ENCODE measurements at regions not wholly inside any gene's neighbourhood (a gene's known extent, or its start where the extent isn't known, plus 50 kb on each side); places are given as distances from the start of the nearest gene placed in this dataset.

GRCh38 chr2:15860760-15861159 is 79.6 kb upstream of the MYCN start:
- no peaks in the 10 kb centered on the region for H3K9me3 ChIP-seq (ENCODE audit: control insufficient read depth in 2 of 2, insufficient read depth in 1 of 2, low read depth in 1 of 2, low read length in 1 of 2)
- no peaks in the 10 kb centered on the region for H3K4me1 ChIP-seq (ENCODE audit: control insufficient read depth in 3 of 3, insufficient read depth in 2 of 3, low read depth in 1 of 3, low read length in 2 of 3)
- H3K27ac ChIP-seq (ENCODE audit: low read depth in 1 of 3, low read length in 2 of 3), result no peak overlapping the region
- H3K4me3 ChIP-seq (ENCODE audit: low read depth in 1 of 3, low read length in 3 of 3), result no peak overlapping the region
- FAIRE-seq, result no peak
- H3K27me3 ChIP-seq (ENCODE audit: control insufficient read depth in 3 of 3, insufficient read depth in 3 of 3, low read length in 3 of 3), result no peaks in the 10 kb centered on the region
- no peak for DNase-seq
- no peaks in the 10 kb centered on the region for H3K36me3 ChIP-seq (ENCODE audit: control insufficient read depth in 3 of 3, insufficient read depth in 2 of 3, low read depth in 1 of 3, low read length in 3 of 3)
- 45 to 72% (median 50%) methylated on average over 1 of the region's 1 CpG for WGBS, 3 donors

- 72 to 75% (median 72%) methylated on average over 6 of the region's 6 CpGs for WGBS, 3 donors
- DNase-seq (no peak), FAIRE-seq (no peak)
- H3K27me3 ChIP-seq (ENCODE audit: control insufficient read depth in 3 of 3, insufficient read depth in 3 of 3, low read length in 3 of 3), result no peaks in the 10 kb centered on the region
- peak overlapping the region in 1 of 3 donors; percentile 42 for H3K27ac ChIP-seq (ENCODE audit: low read depth in 1 of 3, low read length in 2 of 3)
- H3K4me3 ChIP-seq (ENCODE audit: low read depth in 1 of 3, low read length in 3 of 3), result no peak overlapping the region
- no peaks in the 10 kb centered on the region for H3K4me1 ChIP-seq (ENCODE audit: control insufficient read depth in 3 of 3, insufficient read depth in 2 of 3, low read depth in 1 of 3, low read length in 2 of 3)
- H3K9me3 ChIP-seq (ENCODE audit: control insufficient read depth in 2 of 2, insufficient read depth in 1 of 2, low read depth in 1 of 2, low read length in 1 of 2), result no peaks in the 10 kb centered on the region
- H3K36me3 ChIP-seq (ENCODE audit: control insufficient read depth in 3 of 3, insufficient read depth in 2 of 3, low read depth in 1 of 3, low read length in 3 of 3), result no peaks in the 10 kb centered on the region
Measured at GRCh38 chr2:15861172-15861822, 79.1 kb upstream of the MYCN start.

- 13 to 60% (median 31%) methylated on average over 1 of the region's 1 CpG for WGBS, 3 donors
- FAIRE-seq, result no peak
Measured at GRCh38 chr2:15861898-15862297, 78.5 kb upstream of the MYCN start.

GRCh38 chr2:15863089-15863488 is 77.3 kb upstream of the MYCN start:
- H3K9me3 ChIP-seq (ENCODE audit: control insufficient read depth in 2 of 2, insufficient read depth in 1 of 2, low read depth in 1 of 2, low read length in 1 of 2), result peaks cover 0 to 8% of the 10 kb centered on the region in 2 donors
- FAIRE-seq, result no peak
- no peak for DNase-seq
- no peak overlapping the region for H3K4me3 ChIP-seq (ENCODE audit: low read depth in 1 of 3, low read length in 3 of 3)
- WGBS, 3 donors, result 52 to 71% (median 68%) methylated on average over 2 of the region's 2 CpGs
- H3K36me3 ChIP-seq (ENCODE audit: control insufficient read depth in 3 of 3, insufficient read depth in 2 of 3, low read depth in 1 of 3, low read length in 3 of 3), result no peaks in the 10 kb centered on the region
- H3K27me3 ChIP-seq (ENCODE audit: control insufficient read depth in 3 of 3, insufficient read depth in 3 of 3, low read length in 3 of 3), result no peaks in the 10 kb centered on the region
- H3K27ac ChIP-seq (ENCODE audit: low read depth in 1 of 3, low read length in 2 of 3), result no peak overlapping the region
- no peaks in the 10 kb centered on the region for H3K4me1 ChIP-seq (ENCODE audit: control insufficient read depth in 3 of 3, insufficient read depth in 2 of 3, low read depth in 1 of 3, low read length in 2 of 3)

More at GRCh38 chr2:15861898-15862297, 78.5 kb upstream of the MYCN start:
- peak; percentile 48 to 70 for DNase-seq
- Histone ChIP-seq H3K27me3 (ENCODE audit: control insufficient read depth in 3 of 3, insufficient read depth in 3 of 3, low read length in 3 of 3) (no peaks in the 10 kb centered on the region), H3K36me3 (ENCODE audit: control insufficient read depth in 3 of 3, insufficient read depth in 2 of 3, low read depth in 1 of 3, low read length in 3 of 3) (no peaks in the 10 kb centered on the region), H3K4me1 (ENCODE audit: control insufficient read depth in 3 of 3, insufficient read depth in 2 of 3, low read depth in 1 of 3, low read length in 2 of 3) (no peaks in the 10 kb centered on the region), H3K27ac (ENCODE audit: low read depth in 1 of 3, low read length in 2 of 3) (peak overlapping the region in 1 of 3 donors; percentile 57), H3K4me3 (ENCODE audit: low read depth in 1 of 3, low read length in 3 of 3) (no peak overlapping the region), H3K9me3 (ENCODE audit: control insufficient read depth in 2 of 2, insufficient read depth in 1 of 2, low read depth in 1 of 2, low read length in 1 of 2) (no peaks in the 10 kb centered on the region)

- no peaks in the 10 kb centered on the region for H3K4me1 ChIP-seq (ENCODE audit: control insufficient read depth in 3 of 3, insufficient read depth in 2 of 3, low read depth in 1 of 3, low read length in 2 of 3)
- DNase-seq (no peak), FAIRE-seq (no peak)
- H3K27me3 ChIP-seq (ENCODE audit: control insufficient read depth in 3 of 3, insufficient read depth in 3 of 3, low read length in 3 of 3), result no peaks in the 10 kb centered on the region
- H3K4me3 ChIP-seq (ENCODE audit: low read depth in 1 of 3, low read length in 3 of 3), result no peak overlapping the region
- H3K36me3 ChIP-seq (ENCODE audit: control insufficient read depth in 3 of 3, insufficient read depth in 2 of 3, low read depth in 1 of 3, low read length in 3 of 3), result no peaks in the 10 kb centered on the region
- H3K27ac ChIP-seq (ENCODE audit: low read depth in 1 of 3, low read length in 2 of 3), result no peak overlapping the region
- H3K9me3 ChIP-seq (ENCODE audit: control insufficient read depth in 2 of 2, insufficient read depth in 1 of 2, low read depth in 1 of 2, low read length in 1 of 2), result peaks cover 0 to 8% of the 10 kb centered on the region in 2 donors
- WGBS, 3 donors, result 76 to 80% (median 77%) methylated on average over 5 of the region's 5 CpGs
Measured at GRCh38 chr2:15863494-15864175, 76.7 kb upstream of the MYCN start.

- Histone ChIP-seq H3K36me3 (ENCODE audit: control insufficient read depth in 3 of 3, insufficient read depth in 2 of 3, low read depth in 1 of 3, low read length in 3 of 3) (no peaks in the 10 kb centered on the region), H3K27me3 (ENCODE audit: control insufficient read depth in 3 of 3, insufficient read depth in 3 of 3, low read length in 3 of 3) (no peaks in the 10 kb centered on the region), H3K9me3 (ENCODE audit: control insufficient read depth in 2 of 2, insufficient read depth in 1 of 2, low read depth in 1 of 2, low read length in 1 of 2) (peaks cover 0 to 8% of the 10 kb centered on the region in 2 donors), H3K4me1 (ENCODE audit: control insufficient read depth in 3 of 3, insufficient read depth in 2 of 3, low read depth in 1 of 3, low read length in 2 of 3) (no peaks in the 10 kb centered on the region), H3K4me3 (ENCODE audit: low read depth in 1 of 3, low read length in 3 of 3) (no peak overlapping the region), H3K27ac (ENCODE audit: low read depth in 1 of 3, low read length in 2 of 3) (no peak overlapping the region)
- DNase-seq (no peak), FAIRE-seq (no peak)
- WGBS, 3 donors, result 65 to 81% (median 78%) methylated on average over 3 of the region's 3 CpGs
Measured at GRCh38 chr2:15864176-15864769, 76.1 kb upstream of the MYCN start.

- Histone ChIP-seq H3K4me3 (ENCODE audit: low read depth in 1 of 3, low read length in 3 of 3) (no peak overlapping the region), H3K27ac (ENCODE audit: low read depth in 1 of 3, low read length in 2 of 3) (no peak overlapping the region), H3K4me1 (ENCODE audit: control insufficient read depth in 3 of 3, insufficient read depth in 2 of 3, low read depth in 1 of 3, low read length in 2 of 3) (no peaks in the 10 kb centered on the region), H3K36me3 (ENCODE audit: control insufficient read depth in 3 of 3, insufficient read depth in 2 of 3, low read depth in 1 of 3, low read length in 3 of 3) (no peaks in the 10 kb centered on the region), H3K27me3 (ENCODE audit: control insufficient read depth in 3 of 3, insufficient read depth in 3 of 3, low read length in 3 of 3) (no peaks in the 10 kb centered on the region), H3K9me3 (ENCODE audit: control insufficient read depth in 2 of 2, insufficient read depth in 1 of 2, low read depth in 1 of 2, low read length in 1 of 2) (peaks cover 0 to 8% of the 10 kb centered on the region in 2 donors)
- WGBS, 3 donors, result 79 to 95% (median 86%) methylated on average over 1 of the region's 1 CpG
- DNase-seq, result no peak
- FAIRE-seq, result no peak
Measured at GRCh38 chr2:15865923-15866322, 74.4 kb upstream of the MYCN start.

- Histone ChIP-seq H3K4me3 (ENCODE audit: low read depth in 1 of 3, low read length in 3 of 3) (no peak overlapping the region), H3K27me3 (ENCODE audit: control insufficient read depth in 3 of 3, insufficient read depth in 3 of 3, low read length in 3 of 3) (no peaks in the 10 kb centered on the region), H3K36me3 (ENCODE audit: control insufficient read depth in 3 of 3, insufficient read depth in 2 of 3, low read depth in 1 of 3, low read length in 3 of 3) (no peaks in the 10 kb centered on the region), H3K27ac (ENCODE audit: low read depth in 1 of 3, low read length in 2 of 3) (no peak overlapping the region), H3K4me1 (ENCODE audit: control insufficient read depth in 3 of 3, insufficient read depth in 2 of 3, low read depth in 1 of 3, low read length in 2 of 3) (no peaks in the 10 kb centered on the region), H3K9me3 (ENCODE audit: control insufficient read depth in 2 of 2, insufficient read depth in 1 of 2, low read depth in 1 of 2, low read length in 1 of 2) (peaks cover 0 to 8% of the 10 kb centered on the region in 2 donors)
- DNase-seq, result no peak
- FAIRE-seq, result no peak
- WGBS, 3 donors, result 56 to 74% (median 64%) methylated on average over 3 of the region's 3 CpGs
Measured at GRCh38 chr2:15866563-15867193, 73.7 kb upstream of the MYCN start.

Data from small intestine (tissue), 7 donors.